Loucy (cell line): ENCODE measurements at regions not wholly inside any gene's neighbourhood (a gene's known extent, or its start where the extent isn't known, plus 50 kb on each side); places are given as distances from the start of the nearest gene placed in this dataset.

Experiments
- H2AFZ ChIP-seq: fragments of 200-600 bp; sonication (generic); 2 replicates; pipeline ENCODE4 v1.6.0; 2016; ENCODE audit warnings: antibody characterized with exemption, mild to moderate bottlenecking, low read length, moderate library complexity
- H3F3A ChIP-seq: fragments of 200-600 bp; 2 replicates; pipeline ENCODE4 v1.6.0; 2016; ENCODE audit warnings: antibody characterized with exemption, low read depth, mild to moderate bottlenecking
- H3K27me3 ChIP-seq: fragments of 200-600 bp; sonication (generic); 2 replicates; pipeline ENCODE4 v1.6.1; 2014; ENCODE audit warnings: low read length, mild to moderate bottlenecking; ENCODE audit not compliant: insufficient read depth, poor library complexity, severe bottlenecking
- H3K36me3 ChIP-seq: fragments of 200-600 bp; sonication (generic); 2 replicates; pipeline ENCODE4 v1.6.1; 2016; ENCODE audit warnings: low read length; ENCODE audit not compliant: insufficient read depth
- H3K4me1 ChIP-seq: fragments of 200-600 bp; sonication (generic); 2 replicates; pipeline ENCODE4 v1.5.1; 2014; ENCODE audit warnings: low read length, mild to moderate bottlenecking; ENCODE audit not compliant: insufficient read depth, poor library complexity, severe bottlenecking
- H3K4me2 ChIP-seq: fragments of 200-600 bp; sonication (generic); 2 replicates; pipeline ENCODE4 v1.6.0; 2014; ENCODE audit warnings: antibody characterized with exemption, low read length, low read depth, mild to moderate bottlenecking; ENCODE audit not compliant: poor library complexity, severe bottlenecking
- H3K4me3 ChIP-seq: fragments of 200-600 bp; sonication (generic); 2 replicates; pipeline ENCODE4 v1.5.1; 2014; ENCODE audit warnings: low read length, mild to moderate bottlenecking, mixed read lengths; ENCODE audit not compliant: poor library complexity, severe bottlenecking
- H3K79me2 ChIP-seq: fragments of 200-600 bp; sonication (generic); 2 replicates; pipeline ENCODE4 v1.6.1; 2014; ENCODE audit warnings: low read length; ENCODE audit not compliant: insufficient read depth
- H3K9ac ChIP-seq: fragments of 200-600 bp; sonication (generic); 2 replicates; pipeline ENCODE4 v1.6.0; 2014; ENCODE audit warnings: mild to moderate bottlenecking, low read depth, low read length, moderate library complexity; ENCODE audit not compliant: poor library complexity, severe bottlenecking
- H3K9me2 ChIP-seq: fragments of 200-600 bp; sonication (generic); replicated peaks from 2 replicates; pipeline ENCODE4 v1.6.1; 2016; ENCODE audit warnings: low read depth, low read length, mixed read lengths
- H3K9me3 ChIP-seq: fragments of 200-600 bp; sonication (generic); 2 replicates; pipeline ENCODE4 v1.6.1; 2014; ENCODE audit warnings: mild to moderate bottlenecking, antibody characterized with exemption, low read length, low read depth; ENCODE audit not compliant: insufficient read depth
- H4K20me1 ChIP-seq: fragments of 200-600 bp; sonication (generic); 2 replicates; pipeline ENCODE4 v1.6.0; 2014; ENCODE audit warnings: antibody characterized with exemption, low read length, mild to moderate bottlenecking; ENCODE audit not compliant: insufficient read depth, poor library complexity, severe bottlenecking
- CTCF ChIP-seq: fragments of 200-600 bp; sonication (generic); conservative IDR thresholded peaks from 2 replicates; pipeline ENCODE4 v1.5.1; 2014; ENCODE audit warnings: mild to moderate bottlenecking, antibody characterized with exemption, low read length
- EZH2phosphoT487 ChIP-seq: fragments of 200-600 bp; IDR thresholded peaks from 2 replicates; pipeline ENCODE4 v1.6.1; 2018; ENCODE audit warnings: antibody characterized with exemption, mild to moderate bottlenecking, moderate library complexity, borderline replicate concordance

- Histone ChIP-seq H3K4me3 (no peak overlapping the region), H3K36me3 (no peaks in the 10 kb centered on the region), H3K9ac (no peak overlapping the region), H3K4me2 (no peak overlapping the region), H2AFZ (no peak overlapping the region), H4K20me1 (no peaks in the 10 kb centered on the region), H3K79me2 (no peaks in the 10 kb centered on the region), H3K4me1 (no peaks in the 10 kb centered on the region), H3K9me3 (no peaks in the 10 kb centered on the region), H3K9me2 (no peaks in the 10 kb centered on the region), H3K27me3 (no peaks in the 10 kb centered on the region), H3F3A (no peaks in the 10 kb centered on the region)
- TF ChIP-seq EZH2phosphoT487 = no peak
- no peak for TF ChIP-seq CTCF
Observed at GRCh38 chr3:80750637-80751036, 982.8 kb upstream of the ROBO1 start.

GRCh38 chr3:80734920-80735319, 967.1 kb upstream of the ROBO1 start:
- Histone ChIP-seq H3K9me2 (no peaks in the 10 kb centered on the region), H2AFZ (no peak overlapping the region), H3K9me3 (no peaks in the 10 kb centered on the region), H3K4me2 (no peak overlapping the region), H3K4me3 (no peak overlapping the region), H3K27me3 (no peaks in the 10 kb centered on the region), H3K4me1 (no peaks in the 10 kb centered on the region), H3K36me3 (no peaks in the 10 kb centered on the region), H4K20me1 (no peaks in the 10 kb centered on the region), H3K9ac (no peak overlapping the region), H3K79me2 (no peaks in the 10 kb centered on the region), H3F3A (no peaks in the 10 kb centered on the region)
- TF ChIP-seq EZH2phosphoT487 = no peak
- TF ChIP-seq CTCF = no peak

- Histone ChIP-seq H3K4me2 (no peak overlapping the region), H2AFZ (no peak overlapping the region), H3K9me2 (no peaks in the 10 kb centered on the region), H3K27me3 (no peaks in the 10 kb centered on the region), H3K4me3 (no peak overlapping the region), H3F3A (no peaks in the 10 kb centered on the region), H3K9me3 (no peaks in the 10 kb centered on the region), H3K9ac (no peak overlapping the region), H4K20me1 (no peaks in the 10 kb centered on the region), H3K4me1 (no peaks in the 10 kb centered on the region), H3K36me3 (no peaks in the 10 kb centered on the region), H3K79me2 (no peaks in the 10 kb centered on the region)
- no peak for TF ChIP-seq CTCF
Observed at GRCh38 chr3:80734483-80734882, 966.7 kb upstream of the ROBO1 start.
